Colonic mucosa (tissue), 4 donors: ENCODE measurements at regions not wholly inside any gene's neighbourhood (a gene's known extent, or its start where the extent isn't known, plus 50 kb on each side); places are given as distances from the start of the nearest gene placed in this dataset.

Experiments
- DNase-seq: peaks from one replicate; pipeline ENCODE4 v3.0.0-alpha.2; 2020
- H3K27ac ChIP-seq: fragments of 200-600 bp; one replicate; pipeline ENCODE4 v1.8.0; 2021
- H3K27me3 ChIP-seq: fragments of 200-600 bp; one replicate; pipeline ENCODE4 v1.8.0; 2021
- H3K36me3 ChIP-seq: fragments of 200-600 bp; one replicate; pipeline ENCODE4 v1.8.0; 2021
- H3K4me1 ChIP-seq: fragments of 200-600 bp; one replicate; pipeline ENCODE4 v1.8.0; 2021; ENCODE audit warnings: mild to moderate bottlenecking
- H3K4me3 ChIP-seq: fragments of 200-600 bp; one replicate; pipeline ENCODE4 v1.8.0; 2021
- H3K9ac ChIP-seq, 2 donors: one replicate each; pipeline ENCODE4 v1.7.0; 2013; ENCODE audit warnings: control low read depth in 2 of 2, low read depth in 2 of 2, low read length in 2 of 2
- H3K9me3 ChIP-seq: fragments of 200-600 bp; one replicate; pipeline ENCODE4 v1.8.0; 2021
- CTCF ChIP-seq: fragments of 200-600 bp; IDR thresholded peaks from one replicate; pipeline ENCODE4 v1.8.0; 2022; ENCODE audit warnings: antibody characterized with exemption, mild to moderate bottlenecking
- intact Hi-C: fragments of 100-400 bp; cut with DNase I; formaldehyde crosslinking; loops from one replicate; pipeline ENCODE4 v1.14.1; 2022
- donor health status: healthy.
- donor health status: DM: no; HTN: no; CAD: no.
- donor health status: DM: no; HTN: no; CAD: no.

DNA sequence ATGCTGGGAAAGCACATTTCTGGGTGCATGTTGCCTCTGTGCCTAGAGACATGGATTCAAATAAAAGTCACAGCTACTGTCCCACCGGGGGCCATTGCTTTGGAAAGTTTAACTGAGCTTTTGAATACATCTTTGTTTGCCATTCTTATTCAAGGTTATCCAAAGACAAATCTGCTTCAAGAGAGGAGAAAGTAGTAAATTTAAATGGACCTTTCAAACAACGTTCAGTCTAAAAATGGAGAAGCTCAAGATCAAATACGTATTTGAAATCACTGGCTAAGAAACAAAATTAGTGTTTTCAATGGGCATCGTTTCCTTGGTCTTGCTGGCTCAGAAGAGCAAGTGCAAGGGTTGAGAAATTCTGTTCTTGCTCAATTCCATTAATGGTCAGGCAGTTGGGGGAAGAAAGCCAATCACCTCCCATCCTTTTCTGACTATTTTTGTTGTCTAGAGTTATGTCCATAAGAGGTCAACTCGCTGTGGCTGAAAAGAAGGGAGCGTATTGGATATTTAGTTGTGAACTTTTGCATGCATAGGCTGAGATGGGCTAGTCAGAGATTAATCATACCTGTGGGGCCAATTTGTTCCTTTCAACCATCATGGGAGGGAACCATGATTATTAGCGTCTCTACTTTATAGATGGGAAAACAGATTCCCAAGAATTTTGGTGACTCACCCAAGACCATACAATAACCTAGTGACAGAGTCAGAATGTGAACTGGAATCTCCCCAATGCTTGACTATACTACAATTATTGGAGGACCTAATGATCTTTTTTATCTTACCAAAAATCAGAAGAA, 276.2 kb upstream of the TNC start:
- Histone ChIP-seq H3K27me3 (no peaks in the 10 kb centered on the region), H3K4me1 (no peaks in the 10 kb centered on the region), H3K27ac (no peak overlapping the region), H3K9ac (no peak overlapping the region), H3K9me3 (no peaks in the 10 kb centered on the region), H3K36me3 (no peaks in the 10 kb centered on the region), H3K4me3 (no peak overlapping the region)
- TF ChIP-seq CTCF, result no peak
- DNase-seq, result no peak
- intact Hi-C loops, result no loop called here

GRCh38 chr9:115395511-115396021, 277.6 kb upstream of the TNC start:
- Histone ChIP-seq H3K4me3 (no peak overlapping the region), H3K36me3 (no peaks in the 10 kb centered on the region), H3K9ac (no peak overlapping the region), H3K27ac (no peak overlapping the region), H3K9me3 (no peaks in the 10 kb centered on the region), H3K4me1 (no peaks in the 10 kb centered on the region), H3K27me3 (no peaks in the 10 kb centered on the region)
- no peak for DNase-seq
- intact Hi-C loops, result no loop called here
- no peak for TF ChIP-seq CTCF

- no peaks in the 10 kb centered on the region for H3K27me3 ChIP-seq
- H3K36me3 ChIP-seq, result no peaks in the 10 kb centered on the region
- no peaks in the 10 kb centered on the region for H3K9me3 ChIP-seq
- intact Hi-C loops, result no loop called here
- no peak for DNase-seq
- H3K4me1 ChIP-seq, result no peaks in the 10 kb centered on the region
- H3K9ac ChIP-seq, result no peak overlapping the region
- no peak overlapping the region for H3K27ac ChIP-seq
- TF ChIP-seq CTCF, result no peak
- H3K4me3 ChIP-seq, result no peak overlapping the region
Measured at GRCh38 chr9:115396071-115396529, 278.1 kb upstream of the TNC start.

- no peak for TF ChIP-seq CTCF
- H3K27ac ChIP-seq, result no peak overlapping the region
- no peak for DNase-seq
- no peaks in the 10 kb centered on the region for H3K36me3 ChIP-seq
- no peaks in the 10 kb centered on the region for H3K4me1 ChIP-seq
- no peaks in the 10 kb centered on the region for H3K27me3 ChIP-seq
- intact Hi-C loops, result no loop called here
- H3K9me3 ChIP-seq, result no peaks in the 10 kb centered on the region
- H3K9ac ChIP-seq, result no peak overlapping the region
- H3K4me3 ChIP-seq, result no peak overlapping the region
Measured at GRCh38 chr9:115397591-115398312, 279.8 kb upstream of the TNC start.

GRCh38 chr9:115398313-115398650, 280.3 kb upstream of the TNC start:
- no peak for TF ChIP-seq CTCF
- Histone ChIP-seq H3K36me3 (no peaks in the 10 kb centered on the region), H3K4me1 (no peaks in the 10 kb centered on the region)

More at GRCh38 chr9:115398313-115398650, 280.3 kb upstream of the TNC start:
- H3K27me3 ChIP-seq, result no peaks in the 10 kb centered on the region
- DNase-seq, result no peak
- no peak overlapping the region for H3K27ac ChIP-seq
- intact Hi-C loops, result no loop called here
- no peak overlapping the region for H3K9ac ChIP-seq
- no peak overlapping the region for H3K4me3 ChIP-seq
- H3K9me3 ChIP-seq, result no peaks in the 10 kb centered on the region
